GM23338 (cell line): ENCODE measurements at regions not wholly inside any gene's neighbourhood (a gene's known extent, or its start where the extent isn't known, plus 50 kb on each side); places are given as distances from the start of the nearest gene placed in this dataset.

ENCODE experiments used
- CTCF ChIP-seq, 2 experiments: fragments of 200-600 bp in 1 of 2; sonication (generic) in 1 of 2; conservative IDR thresholded peaks; 2 replicates each; pipeline versions ENCODE4 v1.5.1 to v1.6.1; 2016 to 2017; ENCODE audit warnings: antibody characterized with exemption in 2 of 2, low read depth in 2 of 2, mild to moderate bottlenecking in 2 of 2, moderate library complexity in 1 of 2
- EZH2phosphoT487 ChIP-seq: fragments of 200-600 bp; sonication (generic); IDR thresholded peaks from one replicate; pipeline ENCODE4 v1.8.1; 2018; ENCODE audit warnings: antibody characterized with exemption; ENCODE audit not compliant: unreplicated experiment
- REST ChIP-seq: IDR thresholded peaks from one replicate; pipeline ENCODE4 v1.6.1; 2018; ENCODE audit warnings: antibody characterized with exemption; ENCODE audit not compliant: unreplicated experiment

GRCh38 chr12:29943683-29944082 is 159.9 kb upstream of the TMTC1 start:
- no peak for TF ChIP-seq CTCF (conservative IDR thresholded peaks at IDR 0.05; ENCODE audit: low read depth in 2 of 2)
- no peak for TF ChIP-seq REST
- no peak for TF ChIP-seq EZH2phosphoT487
